ENCODE measurements at regions not wholly inside any gene's neighbourhood (a gene's known extent, or its start where the extent isn't known, plus 50 kb on each side); places are given as distances from the start of the nearest gene placed in this dataset.

DNA sequence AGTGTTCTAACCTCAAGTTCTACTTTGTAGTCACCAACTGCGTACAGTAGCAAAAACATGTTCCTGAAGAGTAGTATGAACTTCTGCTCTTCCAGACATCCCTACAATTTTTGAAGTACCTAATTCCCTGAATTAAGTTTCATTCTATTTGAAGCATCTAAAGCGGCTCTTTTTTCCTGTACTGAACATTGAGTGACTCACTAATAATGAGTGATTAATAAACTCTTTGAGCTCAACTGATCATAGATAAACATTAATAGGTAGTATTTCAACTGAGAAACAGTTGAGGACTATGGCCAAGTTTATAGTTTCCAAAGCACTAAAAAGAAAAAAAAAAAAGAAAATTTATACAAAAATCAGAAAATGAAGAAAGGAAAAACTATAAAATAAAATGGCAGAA, 683.1 kb downstream of the LTN1 start:
- Histone ChIP-seq H3F3A (ENCODE audit: low read depth) (no peaks in the 10 kb centered on the region), H3K4me1 (ENCODE audit: insufficient read depth, low read length, poor library complexity, severe bottlenecking) (no peaks in the 10 kb centered on the region), H3K9ac (ENCODE audit: low read depth, low read length, poor library complexity, severe bottlenecking) (no peak overlapping the region), H3K4me2 (ENCODE audit: low read depth, low read length, poor library complexity, severe bottlenecking) (no peak overlapping the region), H3K9me2 (replicated peaks; ENCODE audit: low read depth, low read length) (no peaks in the 10 kb centered on the region), H3K79me2 (ENCODE audit: insufficient read depth, low read length) (no peaks in the 10 kb centered on the region), H3K4me3 (ENCODE audit: low read length, poor library complexity, severe bottlenecking) (no peak overlapping the region), H4K20me1 (ENCODE audit: insufficient read depth, low read length, poor library complexity, severe bottlenecking) (no peaks in the 10 kb centered on the region), H3K27me3 (ENCODE audit: insufficient read depth, low read length, poor library complexity, severe bottlenecking) (no peaks in the 10 kb centered on the region), H3K9me3 (ENCODE audit: insufficient read depth, low read depth, low read length) (0 out of 2 replicates have a peak, but pooled peaks cover 9% of the 10 kb centered on the region), H2AFZ (ENCODE audit: low read length) (no peak overlapping the region), H3K36me3 (ENCODE audit: insufficient read depth, low read length) (no peaks in the 10 kb centered on the region)
- no peak for TF ChIP-seq EZH2phosphoT487 (IDR thresholded peaks at IDR 0.05; ENCODE audit: borderline replicate concordance)
- TF ChIP-seq, protein P1, sequence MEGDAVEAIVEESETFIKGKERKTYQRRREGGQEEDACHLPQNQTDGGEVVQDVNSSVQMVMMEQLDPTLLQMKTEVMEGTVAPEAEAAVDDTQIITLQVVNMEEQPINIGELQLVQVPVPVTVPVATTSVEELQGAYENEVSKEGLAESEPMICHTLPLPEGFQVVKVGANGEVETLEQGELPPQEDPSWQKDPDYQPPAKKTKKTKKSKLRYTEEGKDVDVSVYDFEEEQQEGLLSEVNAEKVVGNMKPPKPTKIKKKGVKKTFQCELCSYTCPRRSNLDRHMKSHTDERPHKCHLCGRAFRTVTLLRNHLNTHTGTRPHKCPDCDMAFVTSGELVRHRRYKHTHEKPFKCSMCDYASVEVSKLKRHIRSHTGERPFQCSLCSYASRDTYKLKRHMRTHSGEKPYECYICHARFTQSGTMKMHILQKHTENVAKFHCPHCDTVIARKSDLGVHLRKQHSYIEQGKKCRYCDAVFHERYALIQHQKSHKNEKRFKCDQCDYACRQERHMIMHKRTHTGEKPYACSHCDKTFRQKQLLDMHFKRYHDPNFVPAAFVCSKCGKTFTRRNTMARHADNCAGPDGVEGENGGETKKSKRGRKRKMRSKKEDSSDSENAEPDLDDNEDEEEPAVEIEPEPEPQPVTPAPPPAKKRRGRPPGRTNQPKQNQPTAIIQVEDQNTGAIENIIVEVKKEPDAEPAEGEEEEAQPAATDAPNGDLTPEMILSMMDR (conservative IDR thresholded peaks at IDR 0.05; ENCODE audit: low read length), result no peak

DNA sequence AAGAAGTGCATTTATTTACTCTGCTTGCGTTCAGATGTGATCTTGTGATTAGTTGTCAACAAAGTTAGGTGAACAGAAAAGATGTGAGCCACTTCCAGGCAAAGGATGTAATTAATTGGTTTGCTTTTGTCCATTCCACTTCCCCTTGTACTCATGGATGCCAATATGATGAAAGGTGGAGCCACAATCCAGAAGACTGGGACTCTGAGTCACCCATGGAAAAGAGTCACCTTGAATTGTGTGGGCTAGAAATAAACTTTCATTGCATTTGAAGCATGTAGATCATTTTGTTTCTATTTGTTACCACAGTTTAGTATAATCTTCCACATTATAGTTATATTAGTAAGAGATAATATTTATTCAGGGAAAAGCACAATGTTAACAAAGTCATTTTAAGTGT, 684.2 kb downstream of the LTN1 start:
- Histone ChIP-seq H3K9me3 (ENCODE audit: insufficient read depth, low read depth, low read length) (0 out of 2 replicates have a peak, but pooled peaks cover 9% of the 10 kb centered on the region), H3K27me3 (ENCODE audit: insufficient read depth, low read length, poor library complexity, severe bottlenecking) (no peaks in the 10 kb centered on the region), H3K79me2 (ENCODE audit: insufficient read depth, low read length) (no peaks in the 10 kb centered on the region), H3K4me3 (ENCODE audit: low read length, poor library complexity, severe bottlenecking) (no peak overlapping the region), H3K9ac (ENCODE audit: low read depth, low read length, poor library complexity, severe bottlenecking) (no peak overlapping the region), H4K20me1 (ENCODE audit: insufficient read depth, low read length, poor library complexity, severe bottlenecking) (no peaks in the 10 kb centered on the region), H2AFZ (ENCODE audit: low read length) (no peak overlapping the region), H3F3A (ENCODE audit: low read depth) (no peaks in the 10 kb centered on the region), H3K4me2 (ENCODE audit: low read depth, low read length, poor library complexity, severe bottlenecking) (no peak overlapping the region), H3K9me2 (replicated peaks; ENCODE audit: low read depth, low read length) (no peaks in the 10 kb centered on the region), H3K36me3 (ENCODE audit: insufficient read depth, low read length) (no peaks in the 10 kb centered on the region), H3K4me1 (ENCODE audit: insufficient read depth, low read length, poor library complexity, severe bottlenecking) (no peaks in the 10 kb centered on the region)
- TF ChIP-seq, protein P1 (conservative IDR thresholded peaks at IDR 0.05; ENCODE audit: low read length), result no peak
- TF ChIP-seq EZH2phosphoT487 (IDR thresholded peaks at IDR 0.05; ENCODE audit: borderline replicate concordance), result no peak

DNA sequence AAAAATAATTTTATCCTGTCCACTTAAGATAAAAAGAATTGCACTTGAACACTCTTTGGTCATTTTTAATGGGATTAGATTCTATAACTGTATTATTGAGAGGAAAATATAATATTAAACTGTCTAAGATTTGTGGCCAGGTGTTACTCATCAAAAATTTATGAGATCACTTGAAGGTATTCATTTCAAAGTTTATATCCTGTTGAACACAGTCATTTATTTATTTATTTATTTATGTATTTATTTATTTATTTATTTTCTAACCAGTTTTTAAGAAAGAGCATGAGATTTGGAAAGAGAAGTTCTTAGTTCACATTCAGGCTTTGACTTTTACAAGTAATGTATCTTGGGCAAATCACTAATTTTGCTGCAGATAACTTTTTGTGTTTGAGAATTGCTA, 692.7 kb downstream of the LTN1 start:
- Histone ChIP-seq H3K4me1 (ENCODE audit: insufficient read depth, low read length, poor library complexity, severe bottlenecking) (no peaks in the 10 kb centered on the region), H2AFZ (ENCODE audit: low read length) (no peak overlapping the region), H3F3A (ENCODE audit: low read depth) (no peaks in the 10 kb centered on the region), H3K27me3 (ENCODE audit: insufficient read depth, low read length, poor library complexity, severe bottlenecking) (no peaks in the 10 kb centered on the region), H3K9me2 (replicated peaks; ENCODE audit: low read depth, low read length) (no peaks in the 10 kb centered on the region), H3K79me2 (ENCODE audit: insufficient read depth, low read length) (no peaks in the 10 kb centered on the region), H3K4me3 (ENCODE audit: low read length, poor library complexity, severe bottlenecking) (no peak overlapping the region), H3K36me3 (ENCODE audit: insufficient read depth, low read length) (no peaks in the 10 kb centered on the region), H3K9me3 (ENCODE audit: insufficient read depth, low read depth, low read length) (no peaks in the 10 kb centered on the region), H3K4me2 (ENCODE audit: low read depth, low read length, poor library complexity, severe bottlenecking) (no peak overlapping the region), H3K9ac (ENCODE audit: low read depth, low read length, poor library complexity, severe bottlenecking) (no peak overlapping the region), H4K20me1 (ENCODE audit: insufficient read depth, low read length, poor library complexity, severe bottlenecking) (no peaks in the 10 kb centered on the region)
- TF ChIP-seq, protein P1 (conservative IDR thresholded peaks at IDR 0.05; ENCODE audit: low read length), result no peak
- TF ChIP-seq EZH2phosphoT487 (IDR thresholded peaks at IDR 0.05; ENCODE audit: borderline replicate concordance), result no peak

All from Loucy (cell line).